Tongue (tissue), 1 donor: ENCODE measurements at regions not wholly inside any gene's neighbourhood (a gene's known extent, or its start where the extent isn't known, plus 50 kb on each side); places are given as distances from the start of the nearest gene placed in this dataset.
A peak's percentile ranks its signal among the peaks of the same experiment; 100 is the strongest.

Source experiments
- DNase-seq: peaks from one replicate; pipeline ENCODE4 v3.0.0-alpha.2; 2015

DNA sequence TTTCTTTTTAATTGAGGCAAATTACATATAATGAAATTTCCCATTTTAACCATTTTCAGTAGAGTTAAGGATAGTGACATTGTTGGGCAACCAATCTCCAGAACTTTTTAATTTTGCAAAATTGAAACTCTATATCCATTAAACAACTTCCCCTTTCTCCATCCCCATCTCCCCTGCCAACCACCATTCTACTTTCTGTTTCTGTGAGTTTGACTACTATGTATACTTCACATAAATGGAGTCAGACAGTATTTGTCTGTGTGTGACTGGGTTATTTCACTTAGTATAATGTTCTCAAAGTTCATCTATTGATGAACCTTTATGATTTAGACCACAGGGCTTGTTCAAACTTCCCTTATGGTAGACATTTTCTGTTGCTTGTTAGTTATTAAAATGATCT is 364.5 kb upstream of the MAD2L1 start:
- no peak for DNase-seq

DNA sequence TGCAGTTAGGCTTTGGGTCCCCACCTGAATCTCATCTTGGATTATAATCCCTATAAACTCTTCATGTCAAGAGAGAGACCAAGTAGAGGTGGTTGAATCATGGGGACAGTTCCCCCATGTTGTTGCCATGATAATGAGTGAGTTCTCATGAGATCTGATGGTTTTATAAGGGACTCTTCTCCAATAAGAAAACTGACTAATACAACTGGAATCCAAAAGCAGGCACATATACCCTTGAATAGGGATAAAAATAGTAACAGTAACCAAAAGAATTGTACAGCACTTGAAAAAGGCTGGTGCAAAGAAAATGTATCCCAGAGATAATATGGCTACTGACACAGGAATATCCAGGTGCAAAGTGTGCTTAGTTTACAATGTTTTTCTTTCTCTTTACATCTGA is 351.5 kb upstream of the MAD2L1 start:
- DNase-seq, result no peak

DNA sequence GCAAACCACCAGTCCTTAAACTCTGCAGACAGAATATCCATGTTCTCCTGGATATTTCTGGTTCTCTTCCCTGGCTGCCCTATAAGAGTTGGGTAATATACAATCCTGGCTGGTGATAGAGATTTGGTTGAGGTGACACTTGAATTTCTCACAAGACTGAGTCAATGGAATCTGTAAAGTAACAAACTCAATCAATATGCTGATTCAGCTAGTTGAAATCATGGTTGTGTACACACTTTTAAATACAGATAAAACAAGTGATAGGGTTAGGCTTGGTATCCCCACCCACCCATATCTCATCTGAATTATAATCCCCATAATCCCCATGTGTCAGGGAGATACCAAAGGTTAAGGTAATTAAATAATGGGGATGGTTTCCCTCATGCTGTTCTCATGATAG is 349.2 kb upstream of the MAD2L1 start:
- DNase-seq, result no peak

DNA sequence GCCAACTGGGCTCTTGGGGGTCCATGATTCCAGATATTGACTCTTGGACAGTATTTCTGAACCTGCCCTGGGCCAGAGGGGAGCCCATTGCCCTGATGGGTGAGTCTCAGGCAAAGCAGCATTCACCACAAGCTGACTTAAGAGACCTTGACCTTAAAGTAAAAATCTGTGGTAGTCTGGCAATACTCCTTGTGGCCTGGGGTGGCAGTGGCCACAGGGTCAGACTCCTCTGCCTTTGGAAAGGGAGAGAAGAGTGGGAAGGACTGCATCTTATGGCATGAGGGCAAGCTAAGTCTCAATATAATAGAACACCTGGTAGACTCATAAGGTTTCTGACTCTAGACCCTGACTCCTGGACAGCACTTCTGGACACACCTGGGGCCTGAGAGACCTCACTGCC is 340.3 kb upstream of the MAD2L1 start:
- DNase-seq, result no peak

DNA sequence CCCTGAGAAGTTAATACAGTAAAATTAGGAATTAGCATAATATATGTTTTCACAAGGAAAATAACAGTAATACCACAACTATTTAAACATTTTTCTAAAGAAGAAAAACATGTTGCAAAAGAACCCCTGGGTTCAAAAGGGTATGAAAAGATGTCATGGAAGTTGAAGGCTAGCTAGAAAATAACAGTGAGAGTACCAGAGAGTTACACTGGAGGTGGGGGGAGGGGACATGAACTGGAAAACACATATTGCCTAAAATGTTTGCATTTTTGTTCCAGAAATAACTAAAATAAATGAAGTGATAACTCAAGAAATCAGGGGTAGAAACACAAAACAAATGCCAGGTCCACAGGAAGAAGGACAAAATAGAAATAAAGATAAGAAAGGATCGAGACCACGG is 336.6 kb upstream of the MAD2L1 start:
- DNase-seq, result no peak

DNA sequence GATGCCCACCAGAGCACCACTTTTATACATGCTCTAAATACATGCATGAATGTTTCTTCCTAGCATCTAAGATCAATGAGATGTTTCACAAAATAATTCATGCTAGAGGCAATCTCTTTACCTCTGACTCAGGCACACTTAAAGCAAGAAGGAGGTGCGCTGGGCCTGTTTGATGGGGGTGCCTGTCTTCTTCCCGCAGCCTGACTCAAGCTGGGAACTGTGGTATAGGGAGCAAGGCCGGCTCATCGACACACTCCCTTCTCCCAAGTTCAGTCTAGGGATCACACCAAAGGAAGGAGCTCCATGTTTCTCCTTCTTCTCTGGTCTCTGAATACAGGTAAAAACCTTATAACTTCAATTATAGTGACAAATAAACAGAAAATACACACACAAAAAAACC is 333.8 kb upstream of the MAD2L1 start:
- no peak for DNase-seq

DNA sequence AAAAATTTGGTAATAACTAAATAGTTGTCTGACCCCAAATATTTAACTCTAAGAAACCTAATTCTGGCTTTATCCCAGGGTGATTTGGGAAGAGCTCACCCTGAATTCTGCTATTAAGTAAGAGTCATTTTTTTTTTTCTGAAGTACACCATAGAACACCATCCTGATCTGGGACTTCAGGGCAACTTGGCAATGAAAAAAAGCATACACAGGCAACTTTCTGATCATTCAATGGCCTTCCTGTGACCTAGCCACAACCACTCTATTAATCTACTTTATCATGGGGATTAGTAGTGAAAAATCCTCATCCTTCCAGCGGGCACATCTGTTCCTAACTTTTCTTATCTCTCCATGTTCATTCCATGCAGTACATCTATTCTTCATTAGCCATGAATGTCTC is 333.2 kb upstream of the MAD2L1 start:
- DNase-seq, result no peak

DNA sequence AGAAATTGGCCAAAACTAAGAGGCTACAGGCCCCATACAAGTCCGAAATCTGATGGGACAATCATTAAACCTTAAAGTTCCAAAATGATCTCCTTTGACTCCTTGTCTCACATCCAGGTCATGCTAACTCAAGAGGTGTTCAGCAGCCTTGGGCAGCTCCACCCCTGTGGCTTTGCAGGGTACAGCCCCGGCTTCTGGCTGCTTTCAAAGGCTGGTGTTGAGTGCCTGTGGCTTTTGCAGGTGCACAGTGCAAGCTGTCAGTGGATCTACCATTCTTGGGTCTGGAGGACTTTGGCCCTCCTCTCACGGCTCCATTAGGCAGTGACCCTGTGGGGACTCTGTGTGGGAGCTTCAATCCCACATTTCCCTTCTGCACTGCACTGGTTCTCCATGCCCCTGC is 329.1 kb upstream of the MAD2L1 start:
- DNase-seq, result no peak

DNA sequence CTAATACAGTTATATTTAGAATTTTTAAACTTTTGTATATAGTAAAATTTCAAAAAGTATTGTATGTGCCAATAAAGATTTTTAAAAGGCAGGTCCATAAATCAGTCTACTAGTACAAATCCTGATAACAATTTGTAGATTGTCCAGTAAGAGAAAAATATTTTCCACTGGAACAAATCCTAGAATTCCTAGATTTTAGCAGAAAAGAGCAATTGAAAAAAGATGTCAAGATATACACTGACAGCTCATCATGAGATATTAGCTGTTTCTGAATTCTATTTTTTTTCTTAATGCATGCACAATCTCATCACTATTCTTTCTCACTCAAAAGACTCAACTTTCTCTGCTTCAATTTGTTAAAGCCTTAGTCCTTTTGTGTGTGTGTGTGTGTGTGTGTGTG is 289.2 kb upstream of the MAD2L1 start:
- DNase-seq, result no peak

DNA sequence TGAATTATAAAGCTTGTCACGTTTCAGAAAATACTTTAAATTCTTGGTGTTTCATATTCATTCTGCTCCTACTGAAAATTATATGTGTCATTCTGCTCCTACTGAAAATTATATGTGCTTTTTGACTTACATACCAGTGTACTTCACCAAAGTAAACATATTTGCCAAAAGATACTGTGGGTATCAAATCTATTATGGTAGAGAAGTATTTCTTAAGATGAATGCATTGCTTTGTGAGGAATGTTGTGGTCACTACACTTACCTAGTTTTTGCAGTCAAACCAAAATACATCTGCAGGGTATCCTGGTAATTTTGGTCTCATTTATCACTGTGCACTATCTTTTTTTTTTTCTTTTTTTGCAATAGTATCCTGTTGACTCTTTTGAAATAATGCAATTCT is 287.7 kb upstream of the MAD2L1 start:
- no peak for DNase-seq

DNA sequence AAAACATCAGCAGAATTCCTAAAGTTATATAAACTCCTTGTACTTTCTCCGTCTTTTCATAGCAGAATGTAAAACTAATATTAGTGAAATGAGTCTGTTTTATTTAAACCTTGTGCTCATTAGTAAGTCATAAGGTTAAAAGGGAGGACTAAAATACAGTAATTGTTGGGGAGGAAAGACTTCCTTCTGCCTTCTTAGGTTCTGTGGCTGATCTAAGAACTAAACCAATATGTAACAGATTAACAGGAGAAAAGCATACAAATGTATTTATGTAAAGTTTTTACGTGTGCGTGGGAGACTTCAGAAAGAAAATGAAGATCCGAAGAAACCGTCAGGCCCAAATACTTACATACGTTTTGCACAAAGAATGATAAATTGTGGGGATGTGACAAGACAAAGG is 286.6 kb upstream of the MAD2L1 start:
- no peak for DNase-seq

DNA sequence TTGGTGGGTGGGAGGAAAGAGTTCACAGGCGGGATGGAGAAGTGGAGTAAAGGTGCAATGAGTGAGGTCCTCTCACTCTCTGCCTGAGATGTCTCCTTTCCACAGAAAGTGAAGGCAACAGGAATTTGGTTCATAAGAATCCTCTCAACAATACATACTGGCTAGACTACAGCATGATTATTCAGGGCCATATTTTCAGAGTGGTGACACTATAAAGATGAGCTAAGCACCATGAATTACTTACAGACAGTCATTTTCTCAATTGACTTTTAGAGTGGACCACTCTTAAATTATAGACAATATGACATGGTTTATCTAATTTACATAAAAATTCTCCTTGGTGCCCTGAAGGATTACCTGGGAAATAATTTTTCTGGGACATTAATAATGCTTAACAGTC is 286.1 kb upstream of the MAD2L1 start:
- no peak for DNase-seq

DNA sequence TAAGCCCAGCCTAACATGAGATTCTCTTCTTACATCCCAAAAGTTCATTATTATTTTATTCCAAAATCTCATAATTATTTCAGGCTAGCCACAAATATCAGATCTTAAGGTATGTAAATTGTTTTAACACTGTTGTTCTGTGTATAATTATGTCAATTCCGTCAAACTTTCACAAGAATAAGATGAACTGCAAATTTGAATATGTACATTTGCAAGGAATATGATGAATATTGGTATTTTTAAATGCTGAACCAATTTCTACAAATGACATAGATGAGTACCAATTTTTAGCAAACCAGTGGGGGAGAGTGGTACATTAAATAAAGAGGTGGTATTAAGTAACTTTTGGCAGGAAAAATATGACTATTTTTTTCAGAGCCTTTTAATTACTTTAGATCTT is 282.3 kb upstream of the MAD2L1 start:
- DNase-seq, result no peak

DNA sequence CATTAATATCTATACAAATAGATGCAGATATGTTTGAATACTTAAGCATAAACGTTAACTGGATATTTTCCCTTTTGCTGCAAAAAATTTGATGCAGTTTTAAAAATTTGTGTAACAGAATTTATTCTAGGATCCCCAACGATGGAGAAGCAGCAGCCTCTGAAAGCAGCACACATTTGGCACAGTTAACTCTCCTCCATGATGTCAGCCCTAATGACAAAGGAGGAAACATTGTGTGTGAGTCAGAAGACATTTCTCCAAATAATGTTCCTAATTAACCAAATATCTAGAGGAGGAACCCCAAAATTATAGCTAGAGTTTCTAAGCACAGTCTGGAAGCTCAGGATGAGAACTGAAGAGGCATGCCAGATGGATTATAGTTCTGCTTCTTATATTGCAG is 281.9 kb upstream of the MAD2L1 start:
- DNase-seq, result no peak

DNA sequence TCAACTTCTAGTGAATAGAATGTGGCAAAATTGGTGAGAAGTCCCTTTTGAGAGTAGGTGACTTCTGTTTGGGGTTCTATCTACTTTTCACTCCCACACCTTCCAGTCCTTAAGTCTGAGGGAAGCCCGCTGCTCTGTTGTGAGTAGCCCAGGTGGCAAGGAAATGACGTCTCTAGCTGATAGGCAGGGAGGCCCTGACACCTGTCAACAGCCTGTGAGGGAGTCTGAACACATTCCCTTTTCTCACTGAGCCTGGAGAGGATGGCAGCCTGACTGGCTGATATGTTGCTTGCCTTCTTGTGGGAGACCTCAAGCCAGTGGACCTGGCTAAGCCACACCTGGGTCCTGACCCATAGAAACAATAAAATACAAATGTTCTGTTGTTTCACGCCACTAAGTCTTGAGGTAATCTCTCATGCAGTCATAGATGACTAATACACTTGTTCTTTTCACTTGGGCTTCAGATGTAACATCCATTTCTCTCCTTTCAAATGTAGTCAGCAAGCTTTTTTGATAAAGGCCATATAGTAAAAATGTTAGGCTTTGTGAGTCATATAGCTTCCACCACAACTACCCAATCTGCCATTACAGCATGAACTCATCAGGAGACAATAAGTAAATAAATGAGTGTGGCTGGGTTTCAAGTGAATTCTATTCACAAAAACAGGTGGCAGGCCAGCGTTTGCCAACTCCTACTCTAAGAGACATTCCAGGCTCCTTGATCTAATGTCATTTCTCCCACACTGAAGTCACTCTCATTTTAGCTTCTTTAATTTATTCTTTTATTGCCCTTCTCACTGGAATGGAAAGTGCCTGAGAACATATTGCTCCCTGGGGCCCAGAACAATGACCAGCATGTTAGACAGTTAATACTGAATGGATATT is 265.1 kb upstream of the MAD2L1 start:
- DNase-seq, result peak; percentile 11

DNA sequence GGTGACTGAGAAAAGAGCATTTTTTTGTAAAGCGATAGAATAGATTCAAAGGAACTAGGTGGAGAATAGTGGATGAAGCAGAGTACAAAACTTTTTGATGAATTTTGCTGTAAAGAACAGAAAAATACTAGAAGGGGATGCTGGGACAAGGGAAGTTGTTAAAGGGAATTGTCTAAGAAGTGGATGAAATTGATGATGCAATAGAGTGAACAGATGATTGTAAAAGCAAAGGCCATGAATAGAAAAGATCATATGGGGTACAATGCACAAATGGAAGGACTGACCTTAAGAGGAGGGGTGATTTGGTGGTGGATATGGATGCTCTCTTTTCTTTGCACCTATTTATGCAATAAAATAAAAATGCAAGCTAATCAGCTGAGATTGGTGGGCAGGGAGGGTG is 262.7 kb upstream of the MAD2L1 start:
- DNase-seq, result no peak

DNA sequence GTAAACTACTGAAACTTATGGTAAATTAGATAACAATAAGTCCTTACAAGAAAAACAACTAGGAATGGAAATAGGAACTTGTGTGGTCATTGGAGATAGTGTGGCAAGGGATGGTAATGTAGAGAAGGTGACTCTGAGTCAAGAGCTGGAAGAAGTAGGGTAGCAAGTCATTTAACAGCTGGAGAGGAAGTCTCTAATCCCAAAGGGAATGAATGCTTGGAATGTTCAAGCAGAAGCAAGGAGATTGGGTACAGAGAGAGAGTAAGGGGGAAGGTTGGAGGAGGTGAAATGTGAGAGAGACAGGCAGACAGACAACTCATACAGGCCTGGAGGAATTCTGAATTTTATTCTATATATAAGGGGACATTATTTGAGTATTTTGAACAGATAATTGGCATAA is 260.6 kb upstream of the MAD2L1 start:
- no peak for DNase-seq

DNA sequence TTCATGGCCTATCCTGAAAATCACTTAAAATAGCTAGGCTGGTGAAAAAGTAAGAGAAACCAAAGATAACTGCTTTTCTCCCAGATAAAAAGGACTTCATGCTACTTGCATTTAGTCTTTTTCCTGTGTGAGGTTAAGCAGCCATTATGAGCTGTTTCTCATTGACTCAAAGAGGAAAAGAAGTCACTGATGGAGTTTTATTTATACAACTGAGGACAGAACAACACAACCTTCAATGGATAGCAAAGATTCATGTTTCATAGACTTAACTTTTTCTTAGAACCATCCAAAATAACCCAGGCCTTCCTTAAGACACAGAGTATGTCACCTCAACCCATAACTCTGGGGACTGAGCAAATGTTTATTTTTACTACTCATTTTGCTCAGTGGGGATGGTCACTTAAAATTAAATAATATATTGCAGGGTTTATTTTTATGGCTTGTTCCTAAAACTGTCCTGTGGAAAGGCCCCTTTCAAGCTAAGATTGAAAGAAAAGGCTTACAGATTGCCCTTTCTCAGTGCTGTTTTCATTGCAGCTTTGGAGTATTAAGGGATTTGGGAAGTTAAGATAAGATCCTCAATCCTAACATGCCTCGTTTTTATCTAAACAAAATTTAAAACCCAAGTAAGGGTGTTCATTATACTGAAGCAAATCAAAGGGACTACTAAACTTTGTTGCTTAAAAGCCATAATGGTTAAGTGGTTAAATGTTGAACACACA is 252.6 kb upstream of the MAD2L1 start:
- no peak for DNase-seq

DNA sequence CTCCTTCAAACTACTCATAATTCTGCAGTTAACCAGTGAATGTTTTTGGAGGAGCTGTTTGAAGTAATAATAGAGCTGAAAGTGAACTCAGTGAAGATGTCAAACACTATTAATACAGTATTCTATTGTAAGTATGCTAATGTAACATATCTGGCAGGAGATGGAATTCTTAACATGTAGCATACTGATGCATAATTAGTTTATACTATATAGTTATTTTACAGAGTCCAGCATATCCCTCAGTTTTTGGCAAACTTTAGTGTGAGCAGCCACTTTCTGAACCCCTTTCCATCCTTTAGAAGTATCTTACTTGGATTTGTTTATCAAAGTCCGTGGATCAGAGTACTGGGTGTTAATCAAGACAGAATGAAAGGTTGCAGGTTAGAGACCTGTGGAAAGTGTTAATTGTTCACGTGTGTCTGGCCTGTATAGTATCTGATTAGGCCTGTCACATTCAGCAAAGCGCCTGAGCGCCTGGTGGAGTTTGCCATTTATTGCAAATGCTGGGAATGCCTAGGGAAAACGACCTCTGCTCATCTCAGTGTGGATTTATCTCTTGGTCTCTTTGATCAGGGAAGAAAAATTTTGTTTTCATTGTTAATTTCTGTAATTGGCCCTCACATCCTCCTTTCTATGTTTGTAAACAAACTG is 251.7 kb upstream of the MAD2L1 start:
- DNase-seq, result peak; percentile 5

DNA sequence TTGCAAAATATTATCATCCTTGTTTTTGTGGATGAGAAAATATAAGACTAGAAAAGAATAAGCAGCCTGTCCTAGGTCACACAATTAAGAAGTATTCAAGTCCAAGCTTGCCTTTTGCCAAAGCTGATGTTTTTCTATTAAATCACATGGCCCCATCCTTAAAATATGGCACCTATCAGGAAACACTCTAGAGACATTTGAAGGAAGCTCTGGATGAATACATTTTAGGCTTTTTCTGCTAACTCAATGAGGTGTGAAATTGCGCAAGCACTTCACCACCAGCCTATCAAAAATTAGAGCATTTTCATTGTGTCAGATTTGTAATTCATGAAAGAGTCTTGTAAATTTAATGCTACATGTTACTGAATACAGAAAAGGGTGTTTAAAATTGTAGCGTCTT is 251.1 kb upstream of the MAD2L1 start:
- DNase-seq, result no peak

DNA sequence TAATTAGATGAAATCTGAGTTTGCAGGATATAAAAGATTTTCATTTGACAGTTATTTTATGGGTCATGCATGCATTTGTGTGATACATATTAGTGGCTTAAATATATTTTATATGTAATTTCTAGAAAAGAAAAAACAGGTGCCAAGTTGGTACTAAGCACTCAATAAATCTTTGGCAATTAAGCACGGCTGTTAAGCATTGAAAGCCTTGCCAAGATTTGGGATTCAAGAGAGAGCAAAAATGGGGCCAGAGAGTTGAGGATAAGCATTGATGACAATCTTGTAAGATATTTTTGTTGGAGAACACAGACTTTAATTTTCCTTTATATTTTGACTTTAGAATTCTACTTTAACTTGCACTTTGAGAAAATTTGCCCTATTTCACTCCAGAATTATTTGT is 249.8 kb upstream of the MAD2L1 start:
- DNase-seq, result no peak

DNA sequence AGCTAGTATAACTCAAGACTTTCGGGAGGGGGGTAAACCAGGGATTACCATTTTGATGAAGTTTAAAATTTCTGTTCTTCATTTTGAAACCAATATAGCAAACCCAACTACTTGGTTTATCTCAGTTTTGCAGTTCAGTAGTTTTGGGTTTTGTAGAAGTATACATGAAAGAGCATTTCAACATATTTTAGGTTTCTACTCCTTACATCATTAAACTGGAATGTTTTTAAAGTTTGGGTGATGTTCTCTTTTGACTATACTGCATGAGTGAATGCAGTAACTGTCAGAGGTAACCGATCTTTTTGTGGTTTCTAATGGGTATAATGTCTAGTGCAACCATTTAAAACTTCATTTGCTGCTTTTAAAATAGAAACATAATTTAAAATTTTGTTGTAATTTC is 248.3 kb upstream of the MAD2L1 start:
- no peak for DNase-seq

DNA sequence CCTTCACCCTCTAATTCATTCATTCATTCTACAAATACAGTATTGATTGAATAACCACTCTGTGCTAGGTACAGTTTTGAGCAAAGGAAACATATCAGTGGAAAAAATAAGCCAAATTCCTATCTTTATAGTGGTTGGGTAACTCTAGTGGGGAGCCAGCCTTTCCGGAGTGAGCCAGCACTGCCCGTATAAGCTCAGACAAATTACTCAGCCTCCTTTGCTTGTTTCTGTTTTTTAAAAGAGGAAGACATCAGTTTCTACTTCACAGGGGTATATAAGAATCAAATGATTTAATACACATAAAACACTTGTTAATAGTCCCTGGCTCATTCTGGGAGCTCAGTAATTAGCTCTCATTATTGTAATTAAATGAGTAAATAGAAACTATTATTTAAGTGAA is 238.2 kb upstream of the MAD2L1 start:
- no peak for DNase-seq

DNA sequence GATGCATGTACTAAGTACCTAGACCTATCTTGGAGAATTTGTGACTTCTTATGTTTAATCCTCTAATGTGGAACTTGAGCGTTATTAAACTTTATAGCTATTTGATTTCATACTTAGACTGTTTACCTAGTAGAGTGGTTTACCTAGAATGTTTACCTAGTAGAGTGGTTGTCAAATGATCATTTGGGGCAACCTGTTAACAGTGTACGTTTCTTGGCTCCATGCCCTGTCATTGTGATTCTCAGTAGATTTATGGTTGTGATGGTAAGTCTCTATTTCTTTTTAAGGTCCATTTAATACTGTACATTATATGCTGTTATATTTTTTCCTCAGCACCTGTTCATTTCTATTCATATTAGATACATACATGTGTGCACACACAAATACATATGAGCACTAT is 233.0 kb upstream of the MAD2L1 start:
- no peak for DNase-seq
